SU-DHL-6 (cell line): ENCODE measurements at regions not wholly inside any gene's neighbourhood (a gene's known extent, or its start where the extent isn't known, plus 50 kb on each side); places are given as distances from the start of the nearest gene placed in this dataset.

Experiments used
- H2AFZ ChIP-seq: fragments of 200-600 bp; sonication (generic); 2 replicates; pipeline ENCODE4 v1.6.1; 2014; ENCODE audit warnings: low read depth, mild to moderate bottlenecking, moderate library complexity, mixed read lengths, antibody characterized with exemption, low read length; ENCODE audit not compliant: severe bottlenecking
- H3F3A ChIP-seq: fragments of 200-600 bp; shearing (Covaris generic); 2 replicates; pipeline ENCODE4 v1.6.0; 2016; ENCODE audit warnings: antibody characterized with exemption, mild to moderate bottlenecking; ENCODE audit not compliant: insufficient read depth
- H3K27ac ChIP-seq: fragments of 200-600 bp; sonication (generic); 2 replicates; pipeline ENCODE4 v1.5.1; 2016; ENCODE audit warnings: low read depth, mild to moderate bottlenecking, low read length, moderate library complexity, mixed read lengths
- H3K27me3 ChIP-seq: fragments of 200-600 bp; sonication (generic), shearing (Covaris generic); 2 replicates; pipeline ENCODE4 v1.6.0; 2014; ENCODE audit warnings: mild to moderate bottlenecking, low read length
- H3K36me3 ChIP-seq: fragments of 200-600 bp; sonication (generic); 2 replicates; pipeline ENCODE4 v1.6.1; 2014; ENCODE audit warnings: mild to moderate bottlenecking, low read length, mixed read lengths
- H3K4me2 ChIP-seq: fragments of 300-600, 200-600 bp; shearing (Covaris generic), sonication (generic); 2 replicates; pipeline ENCODE4 v1.6.0; 2014; ENCODE audit warnings: low read length, low read depth, mild to moderate bottlenecking; ENCODE audit not compliant: poor library complexity, severe bottlenecking
- H3K4me3 ChIP-seq: fragments of 200-600 bp; sonication (generic); 2 replicates; pipeline ENCODE4 v1.5.1; 2014; ENCODE audit warnings: antibody characterized with exemption, low read length, mild to moderate bottlenecking, mixed read lengths; ENCODE audit not compliant: insufficient read depth, poor library complexity, severe bottlenecking
- H3K79me2 ChIP-seq: fragments of 200-600 bp; sonication (generic); 2 replicates; pipeline ENCODE4 v1.6.1; 2014; ENCODE audit warnings: mild to moderate bottlenecking, low read length, moderate library complexity; ENCODE audit not compliant: insufficient read depth
- H3K9ac ChIP-seq: fragments of 200-600 bp; sonication (generic); 2 replicates; pipeline ENCODE4 v1.7.0; 2014; ENCODE audit warnings: mild to moderate bottlenecking, low read length
- H3K9me2 ChIP-seq: fragments of 200-600 bp; sonication (generic); replicated peaks from 2 replicates; pipeline ENCODE4 v1.6.1; 2014; ENCODE audit warnings: low read length; ENCODE audit not compliant: insufficient read depth
- H3K9me3 ChIP-seq: fragments of 200-600 bp; sonication (generic); 2 replicates; pipeline ENCODE4 v1.6.1; 2014; ENCODE audit warnings: low read length, mixed read lengths; ENCODE audit not compliant: insufficient read depth
- H4K20me1 ChIP-seq: fragments of 200-600 bp; sonication (generic); 2 replicates; pipeline ENCODE4 v1.6.1; 2014; ENCODE audit warnings: low read depth, mild to moderate bottlenecking, antibody characterized with exemption, low read length, moderate library complexity, mixed read lengths
- CTCF ChIP-seq: fragments of 200-600 bp; sonication (generic); IDR thresholded peaks from one replicate; pipeline ENCODE4 v1.5.1; 2017; ENCODE audit warnings: antibody characterized with exemption, mild to moderate bottlenecking, low read length, moderate library complexity; ENCODE audit not compliant: insufficient read depth, poor library complexity, severe bottlenecking
- EZH2phosphoT487 ChIP-seq: fragments of 200-600 bp; sonication (generic), shearing (Covaris generic); conservative IDR thresholded peaks from 2 replicates; pipeline ENCODE4 v1.6.1; 2018; ENCODE audit warnings: mild to moderate bottlenecking, antibody characterized with exemption, low read length, moderate library complexity, mixed read lengths

GRCh38 chr12:89228491-89228890 lies 123.8 kb downstream of the DUSP6 start:
- Histone ChIP-seq H3K27me3 (no peaks in the 10 kb centered on the region), H3K27ac (no peak overlapping the region), H3K4me2 (no peak overlapping the region), H3K79me2 (no peaks in the 10 kb centered on the region), H3K9me3 (no peaks in the 10 kb centered on the region), H3K9me2 (no peaks in the 10 kb centered on the region), H3K36me3 (no peaks in the 10 kb centered on the region), H3F3A (no peaks in the 10 kb centered on the region), H3K4me3 (no peak overlapping the region), H2AFZ (no peak overlapping the region), H3K9ac (no peak overlapping the region), H4K20me1 (no peaks in the 10 kb centered on the region)
- no peak for TF ChIP-seq CTCF

DNA sequence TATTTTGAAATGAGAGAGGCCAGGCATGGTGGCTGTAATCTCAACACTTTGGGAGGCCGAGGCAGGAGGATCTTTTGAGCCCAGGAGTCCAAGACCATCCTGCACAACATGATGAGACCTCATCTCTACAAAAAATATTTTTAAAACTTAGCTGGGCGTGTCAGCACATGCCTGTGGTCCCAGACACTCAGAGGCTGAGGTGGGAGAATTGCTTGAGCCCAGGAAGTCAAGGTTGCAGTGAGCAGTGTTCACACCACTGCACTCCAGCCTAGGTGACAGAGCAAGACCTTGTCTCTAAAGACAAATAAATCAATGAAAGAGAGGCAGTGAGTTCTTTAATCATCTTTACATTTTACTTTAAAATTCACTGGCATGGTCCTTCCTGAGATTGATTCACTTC lies 124.5 kb downstream of the DUSP6 start:
- Histone ChIP-seq H2AFZ (no peak overlapping the region), H4K20me1 (no peaks in the 10 kb centered on the region), H3K9ac (no peak overlapping the region), H3K27ac (no peak overlapping the region), H3K36me3 (no peaks in the 10 kb centered on the region), H3K4me3 (no peak overlapping the region), H3F3A (no peaks in the 10 kb centered on the region), H3K9me2 (no peaks in the 10 kb centered on the region), H3K9me3 (no peaks in the 10 kb centered on the region), H3K79me2 (no peaks in the 10 kb centered on the region), H3K27me3 (no peaks in the 10 kb centered on the region), H3K4me2 (no peak overlapping the region)
- TF ChIP-seq EZH2phosphoT487 (no peak), CTCF (no peak)

DNA sequence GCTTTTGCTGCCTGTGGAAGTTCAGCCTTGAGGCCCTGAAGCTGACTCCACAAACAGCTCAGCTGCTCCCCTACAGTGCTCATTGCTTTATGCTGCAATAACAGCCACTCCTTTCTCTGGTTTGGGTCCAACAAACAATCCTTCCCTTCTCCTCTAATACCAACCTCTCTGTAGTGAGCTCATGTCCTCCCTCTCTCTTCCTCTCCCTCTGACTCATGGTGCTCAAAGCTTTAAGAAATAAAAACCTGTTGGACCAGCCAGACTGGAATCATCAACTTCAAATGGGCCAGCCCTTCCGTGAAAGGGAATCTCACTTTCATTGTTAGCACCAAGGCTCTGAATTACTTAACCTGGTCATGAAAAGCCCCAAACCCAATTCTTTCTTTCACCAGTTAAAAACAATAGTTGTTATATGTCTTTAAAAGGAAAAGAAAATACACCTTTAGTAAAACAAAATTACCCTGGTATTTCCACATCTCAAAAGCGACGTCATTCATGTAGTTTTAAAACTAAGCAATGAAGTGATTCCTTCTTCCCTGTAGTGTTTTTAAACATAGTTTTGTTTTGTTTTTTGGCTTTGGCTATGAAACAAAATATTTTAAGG lies 126.4 kb downstream of the DUSP6 start:
- Histone ChIP-seq H3K4me3 (no peak overlapping the region), H3F3A (no peaks in the 10 kb centered on the region), H3K4me2 (no peak overlapping the region)

More for the DNA sequence above, 126.4 kb downstream of the DUSP6 start:
- H3K79me2 ChIP-seq, result no peaks in the 10 kb centered on the region
- no peaks in the 10 kb centered on the region for H3K9me3 ChIP-seq
- no peak overlapping the region for H3K9ac ChIP-seq
- H4K20me1 ChIP-seq, result no peaks in the 10 kb centered on the region
- no peak overlapping the region for H3K27ac ChIP-seq
- no peaks in the 10 kb centered on the region for H3K9me2 ChIP-seq
- H2AFZ ChIP-seq, result no peak overlapping the region
- no peaks in the 10 kb centered on the region for H3K27me3 ChIP-seq
- TF ChIP-seq EZH2phosphoT487, result no peak
- TF ChIP-seq CTCF, result no peak
- no peaks in the 10 kb centered on the region for H3K36me3 ChIP-seq
